DOHH2 (cell line): ENCODE measurements at regions not wholly inside any gene's neighbourhood (a gene's known extent, or its start where the extent isn't known, plus 50 kb on each side); places are given as distances from the start of the nearest gene placed in this dataset.

ENCODE experiments used
- H3F3A ChIP-seq: fragments of 200-600 bp; sonication (generic), shearing (Covaris generic); 2 replicates; pipeline ENCODE4 v1.6.0; 2016; ENCODE audit warnings: antibody characterized with exemption, mild to moderate bottlenecking; ENCODE audit not compliant: control insufficient read depth, insufficient read depth
- H3K27ac ChIP-seq: fragments of 200-600 bp; sonication (generic); 2 replicates; pipeline ENCODE4 v1.5.1; 2014; ENCODE audit warnings: low read depth, mild to moderate bottlenecking, low read length, moderate library complexity
- H3K27me3 ChIP-seq: fragments of 200-600 bp; sonication (generic); 2 replicates; pipeline ENCODE4 v1.6.1; 2014; ENCODE audit warnings: mild to moderate bottlenecking, low read length, mixed read lengths; ENCODE audit not compliant: control insufficient read depth
- H3K36me3 ChIP-seq: fragments of 200-600 bp; sonication (generic); 2 replicates; pipeline ENCODE4 v1.6.1; 2014; ENCODE audit warnings: mild to moderate bottlenecking, low read length, moderate library complexity, mixed read lengths; ENCODE audit not compliant: control insufficient read depth
- H3K4me1 ChIP-seq: fragments of 200-600 bp; sonication (generic); 2 replicates; pipeline ENCODE4 v1.6.1; 2014; ENCODE audit warnings: mild to moderate bottlenecking, low read length, mixed read lengths; ENCODE audit not compliant: control insufficient read depth
- H3K4me2 ChIP-seq: fragments of 200-600 bp; sonication (generic); 2 replicates; pipeline ENCODE4 v1.6.0; 2014; ENCODE audit warnings: mild to moderate bottlenecking, low read length, moderate library complexity
- H3K4me3 ChIP-seq: fragments of 200-600 bp; sonication (generic); 2 replicates; pipeline ENCODE4 v1.5.1; 2014; ENCODE audit warnings: mild to moderate bottlenecking, low read length, mixed read lengths
- H3K79me2 ChIP-seq: fragments of 200-600 bp; sonication (generic); 2 replicates; pipeline ENCODE4 v1.6.1; 2014; ENCODE audit warnings: mild to moderate bottlenecking, low read length, mixed read lengths; ENCODE audit not compliant: control insufficient read depth
- H3K9me2 ChIP-seq: fragments of 200-600 bp; sonication (generic); replicated peaks from 2 replicates; pipeline ENCODE4 v1.6.1; 2014; ENCODE audit warnings: mild to moderate bottlenecking, low read length, mixed read lengths; ENCODE audit not compliant: control insufficient read depth
- H3K9me3 ChIP-seq: fragments of 200-600 bp; sonication (generic); 2 replicates; pipeline ENCODE4 v1.6.1; 2014; ENCODE audit warnings: antibody characterized with exemption, low read length, mixed read lengths; ENCODE audit not compliant: control insufficient read depth, insufficient read depth
- H4K20me1 ChIP-seq: fragments of 200-600 bp; sonication (generic); 2 replicates; pipeline ENCODE4 v1.6.0; 2014; ENCODE audit warnings: low read depth, mild to moderate bottlenecking, antibody characterized with exemption, low read length, moderate library complexity; ENCODE audit not compliant: control insufficient read depth, insufficient read depth
- EZH2phosphoT487 ChIP-seq: fragments of 200-600 bp; sonication (generic); IDR thresholded peaks from 2 replicates; pipeline ENCODE4 v1.6.1; 2017; ENCODE audit warnings: borderline replicate concordance, mild to moderate bottlenecking, antibody characterized with exemption, low read length, moderate library complexity, mixed read lengths
- TF ChIP-seq, protein P1 (sequence below): fragments of 200-600 bp; sonication (generic); IDR thresholded peaks from one replicate; pipeline ENCODE4 v1.5.1; 2014; ENCODE audit warnings: antibody characterized with exemption, mild to moderate bottlenecking, low read depth, low read length; ENCODE audit not compliant: poor library complexity, severe bottlenecking

GRCh38 chr1:229192031-229192430, 78.9 kb upstream of the RAB4A start:
- Histone ChIP-seq H4K20me1 (no peaks in the 10 kb centered on the region), H3F3A (no peaks in the 10 kb centered on the region), H3K4me2 (no peak overlapping the region)

GRCh38 chr1:229192853-229193252, 78.1 kb upstream of the RAB4A start:
- no peak overlapping the region for H3K27ac ChIP-seq
- no peak overlapping the region for H3K4me2 ChIP-seq
- H3K27me3 ChIP-seq = peaks cover 7% of the 10 kb centered on the region
- no peaks in the 10 kb centered on the region for H3K9me3 ChIP-seq
- H3K4me3 ChIP-seq = no peak overlapping the region
- no peaks in the 10 kb centered on the region for H3K4me1 ChIP-seq
- no peaks in the 10 kb centered on the region for H3K9me2 ChIP-seq
- no peaks in the 10 kb centered on the region for H3K79me2 ChIP-seq
- H4K20me1 ChIP-seq = no peaks in the 10 kb centered on the region
- no peaks in the 10 kb centered on the region for H3F3A ChIP-seq
- H3K36me3 ChIP-seq = no peaks in the 10 kb centered on the region
- no peak for TF ChIP-seq EZH2phosphoT487
- TF ChIP-seq, protein P1, sequence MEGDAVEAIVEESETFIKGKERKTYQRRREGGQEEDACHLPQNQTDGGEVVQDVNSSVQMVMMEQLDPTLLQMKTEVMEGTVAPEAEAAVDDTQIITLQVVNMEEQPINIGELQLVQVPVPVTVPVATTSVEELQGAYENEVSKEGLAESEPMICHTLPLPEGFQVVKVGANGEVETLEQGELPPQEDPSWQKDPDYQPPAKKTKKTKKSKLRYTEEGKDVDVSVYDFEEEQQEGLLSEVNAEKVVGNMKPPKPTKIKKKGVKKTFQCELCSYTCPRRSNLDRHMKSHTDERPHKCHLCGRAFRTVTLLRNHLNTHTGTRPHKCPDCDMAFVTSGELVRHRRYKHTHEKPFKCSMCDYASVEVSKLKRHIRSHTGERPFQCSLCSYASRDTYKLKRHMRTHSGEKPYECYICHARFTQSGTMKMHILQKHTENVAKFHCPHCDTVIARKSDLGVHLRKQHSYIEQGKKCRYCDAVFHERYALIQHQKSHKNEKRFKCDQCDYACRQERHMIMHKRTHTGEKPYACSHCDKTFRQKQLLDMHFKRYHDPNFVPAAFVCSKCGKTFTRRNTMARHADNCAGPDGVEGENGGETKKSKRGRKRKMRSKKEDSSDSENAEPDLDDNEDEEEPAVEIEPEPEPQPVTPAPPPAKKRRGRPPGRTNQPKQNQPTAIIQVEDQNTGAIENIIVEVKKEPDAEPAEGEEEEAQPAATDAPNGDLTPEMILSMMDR = no peak

More at GRCh38 chr1:229192031-229192430, 78.9 kb upstream of the RAB4A start:
- no peaks in the 10 kb centered on the region for H3K36me3 ChIP-seq
- no peaks in the 10 kb centered on the region for H3K9me2 ChIP-seq
- H3K27ac ChIP-seq = no peak overlapping the region
- no peak for TF ChIP-seq EZH2phosphoT487
- TF ChIP-seq, protein P1 = no peak
- no peaks in the 10 kb centered on the region for H3K9me3 ChIP-seq
- no peak overlapping the region for H3K4me3 ChIP-seq
- H3K27me3 ChIP-seq = peaks cover 7% of the 10 kb centered on the region
- H3K79me2 ChIP-seq = no peaks in the 10 kb centered on the region
- no peaks in the 10 kb centered on the region for H3K4me1 ChIP-seq

GRCh38 chr1:229194096-229194495, 76.8 kb upstream of the RAB4A start:
- TF ChIP-seq, protein P1 = no peak
- TF ChIP-seq EZH2phosphoT487 = no peak
- Histone ChIP-seq H3K4me2 (no peak overlapping the region), H3K27ac (no peak overlapping the region), H3K9me3 (no peaks in the 10 kb centered on the region), H3K27me3 (peaks cover 7% of the 10 kb centered on the region), H3K4me3 (no peak overlapping the region), H3K4me1 (no peaks in the 10 kb centered on the region), H4K20me1 (no peaks in the 10 kb centered on the region), H3F3A (no peaks in the 10 kb centered on the region), H3K79me2 (no peaks in the 10 kb centered on the region), H3K36me3 (no peaks in the 10 kb centered on the region), H3K9me2 (no peaks in the 10 kb centered on the region)
